ENCODE measurements at regions not wholly inside any gene's neighbourhood (a gene's known extent, or its start where the extent isn't known, plus 50 kb on each side); places are given as distances from the start of the nearest gene placed in this dataset.
"Not testable (repeated sequence)": the region's sequence is repeated elsewhere in the genome, so short reads cannot be mapped to it uniquely, and the experiment has no call there.

- DNase-seq (no peak), ATAC-seq (no peak)
- no peak overlapping the region for H3K4me3 ChIP-seq
- no peaks in the 10 kb centered on the region for H3K9me3 ChIP-seq
- intact Hi-C loops (cut with DNase I, micrococcal nuclease), result no loop called here
- TF ChIP-seq CTCF (IDR thresholded peaks at IDR 0.05), result no peak
- no peaks in the 10 kb centered on the region for H3K4me1 ChIP-seq (ENCODE audit: low read depth)
- H3K36me3 ChIP-seq (ENCODE audit: low read depth), result no peaks in the 10 kb centered on the region
Measured at GRCh38 chr4:93908778-93909177, 80.2 kb downstream of the ATOH1 start.

- DNase-seq (no peak), ATAC-seq (no peak)
- Histone ChIP-seq H3K4me1 (ENCODE audit: low read depth) (no peaks in the 10 kb centered on the region), H3K4me3 (no peak overlapping the region), H3K36me3 (ENCODE audit: low read depth) (no peaks in the 10 kb centered on the region), H3K9me3 (no peaks in the 10 kb centered on the region)
- intact Hi-C loops (cut with DNase I, micrococcal nuclease), result no loop called here
- no peak for TF ChIP-seq CTCF (IDR thresholded peaks at IDR 0.05)
Measured at GRCh38 chr4:93911671-93912070, 83.1 kb downstream of the ATOH1 start.

- Histone ChIP-seq H3K36me3 (ENCODE audit: low read depth) (no peaks in the 10 kb centered on the region), H3K4me1 (ENCODE audit: low read depth) (no peaks in the 10 kb centered on the region), H3K4me3 (no peak overlapping the region), H3K9me3 (no peaks in the 10 kb centered on the region)
- intact Hi-C loops (cut with DNase I, micrococcal nuclease), result no loop called here
- no peak for TF ChIP-seq CTCF (IDR thresholded peaks at IDR 0.05)
- ATAC-seq (no peak), DNase-seq (no peak)
Measured at GRCh38 chr4:93912146-93912545, 83.6 kb downstream of the ATOH1 start.

GRCh38 chr4:93918856-93919255 is 90.3 kb downstream of the ATOH1 start:
- H3K4me3 ChIP-seq, result no peak overlapping the region
- H3K9me3 ChIP-seq, result no peaks in the 10 kb centered on the region
- ATAC-seq (no peak), DNase-seq (no peak)
- intact Hi-C loops (cut with DNase I, micrococcal nuclease), result no loop called here
- no peak for TF ChIP-seq CTCF (IDR thresholded peaks at IDR 0.05)
- H3K36me3 ChIP-seq (ENCODE audit: low read depth), result no peaks in the 10 kb centered on the region
- no peaks in the 10 kb centered on the region for H3K4me1 ChIP-seq (ENCODE audit: low read depth)

GRCh38 chr4:93923570-93923969 is 95.0 kb downstream of the ATOH1 start:
- H3K36me3 ChIP-seq (ENCODE audit: low read depth); intact Hi-C loops (cut with DNase I, micrococcal nuclease); ATAC-seq; DNase-seq; H3K4me1 ChIP-seq (ENCODE audit: low read depth); H3K4me3 ChIP-seq; H3K9me3 ChIP-seq: not testable (repeated sequence)

GRCh38 chr4:93947286-93947685 is 118.7 kb downstream of the ATOH1 start:
- H3K4me1 ChIP-seq (ENCODE audit: low read depth), result no peaks in the 10 kb centered on the region
- H3K36me3 ChIP-seq (ENCODE audit: low read depth), result no peaks in the 10 kb centered on the region
- no peak overlapping the region for H3K4me3 ChIP-seq
- no peaks in the 10 kb centered on the region for H3K9me3 ChIP-seq
- intact Hi-C loops (cut with DNase I, micrococcal nuclease), result no loop called here
- TF ChIP-seq CTCF (IDR thresholded peaks at IDR 0.05), result no peak
- ATAC-seq (no peak), DNase-seq (no peak)

- intact Hi-C loops (cut with DNase I, micrococcal nuclease); H3K4me3 ChIP-seq; H3K36me3 ChIP-seq (ENCODE audit: low read depth); H3K4me1 ChIP-seq (ENCODE audit: low read depth); ATAC-seq; H3K9me3 ChIP-seq; DNase-seq: not testable (repeated sequence)
Measured at GRCh38 chr4:93950239-93950638, 121.7 kb downstream of the ATOH1 start.
